Right lobe of liver (tissue), 6 donors: ENCODE measurements at regions not wholly inside any gene's neighbourhood (a gene's known extent, or its start where the extent isn't known, plus 50 kb on each side); places are given as distances from the start of the nearest gene placed in this dataset.

Experiments used
- ATAC-seq, 4 donors: fragments of 200-7000 bp; cut with Tn5 transposase; one replicate each; pipeline ENCODE4 v1.9.1; 2020; ENCODE audit warnings: mild to moderate bottlenecking in 4 of 4, moderate library complexity in 4 of 4
- DNase-seq, 3 donors: peaks; one replicate each; pipeline ENCODE4 v3.0.0-alpha.2; 2020
- H3K27ac ChIP-seq, 3 donors: fragments of 200-600 bp; one replicate each; pipeline ENCODE4 v1.8.0; 2022
- H3K27me3 ChIP-seq, 2 donors: fragments of 200-600 bp; one replicate each; pipeline ENCODE4 v1.8.0; 2022
- H3K36me3 ChIP-seq, 4 donors: fragments of 200-600 bp; sonication (generic) in 1 of 4; one replicate each; pipeline versions ENCODE4 v1.5.1 to v1.8.0; 2017 to 2022; ENCODE audit warnings: control low read depth in 1 of 4
- H3K4me1 ChIP-seq, 4 donors: fragments of 200-600 bp; sonication (generic) in 1 of 4; one replicate each; pipeline versions ENCODE4 v1.5.1 to v1.8.0; 2017 to 2022; ENCODE audit warnings: control low read depth in 1 of 4
- H3K4me3 ChIP-seq, 3 donors: fragments of 200-600 bp; one replicate each; pipeline ENCODE4 v1.8.0; 2022
- H3K9me3 ChIP-seq, 4 donors: fragments of 200-600 bp; sonication (generic) in 1 of 4; one replicate each; pipeline versions ENCODE4 v1.5.1 to v1.8.0; 2017 to 2022; ENCODE audit warnings: control low read depth in 1 of 4
- CTCF ChIP-seq, 4 donors: fragments of 200-600 bp in 3 of 4; fragments of 450-650 bp in 1 of 4; IDR thresholded peaks; one replicate each; pipeline versions ENCODE4 v1.5.1 to v1.8.0; 2016 to 2022; ENCODE audit warnings: antibody characterized with exemption in 4 of 4, mild to moderate bottlenecking in 2 of 4
- POLR2A ChIP-seq: fragments of 450-650 bp; IDR thresholded peaks from one replicate; pipeline ENCODE4 v1.6.1; 2017; ENCODE audit warnings: antibody characterized with exemption, mild to moderate bottlenecking
- WGBS: methylation state at CpG from one replicate; pipeline ENCODE4 v1.1.6; 2018; ENCODE audit warnings: low coverage, low lambda C conversion rate; ENCODE audit not compliant: insufficient coverage; ENCODE audit errors: missing lambda C conversion rate; 5-methylcytosine and 5-hydroxymethylcytosine counted together
- intact Hi-C, 2 donors: fragments of 100-400 bp; cut with DNase I; formaldehyde crosslinking; loops; one replicate each; pipeline versions ENCODE4 v1.11.2 to v1.14.1; 2022
- donor health status: DM: no; HTN: yes; CAD: no.
- donor health status: DM: no; HTN: no; CAD: no.
- donor health status: DM: no; HTN: no; CAD: no.
- donor health status: DM: no; HTN: yes; CAD: no.
- donor health status: DM: no; HTN: yes; CAD: no.

- peak in 3 of 4 donors; percentile 37 to 60 (median 49) for ATAC-seq
Measured at GRCh38 chr2:8178911-8179310, 502.9 kb upstream of the ID2 start.

GRCh38 chr2:8189316-8189715 is 492.5 kb upstream of the ID2 start:
- TF ChIP-seq CTCF (IDR thresholded peaks at IDR 0.05) (no peak), POLR2A (no peak)
- 69% methylated on average over 6 of the region's 6 CpGs for WGBS
- Histone ChIP-seq H3K9me3 (no peaks in the 10 kb centered on the region), H3K4me1 (peaks cover 0 to 7% (median 0%) of the 10 kb centered on the region in 4 donors), H3K27ac (no peak overlapping the region), H3K36me3 (no peaks in the 10 kb centered on the region), H3K27me3 (no peaks in the 10 kb centered on the region), H3K4me3 (no peak overlapping the region)
- intact Hi-C loops: no loop called here
- DNase-seq (no peak), ATAC-seq (no peak)

More at GRCh38 chr2:8178911-8179310, 502.9 kb upstream of the ID2 start:
- peak in 1 of 3 donors; percentile 41 for DNase-seq
- no peaks in the 10 kb centered on the region for H3K27me3 ChIP-seq
- H3K9me3 ChIP-seq: no peaks in the 10 kb centered on the region
- no peaks in the 10 kb centered on the region for H3K36me3 ChIP-seq
- intact Hi-C loops: no loop called here
- no peak overlapping the region for H3K27ac ChIP-seq
- no peak for TF ChIP-seq CTCF (IDR thresholded peaks at IDR 0.05)
- TF ChIP-seq POLR2A: no peak
- 59% methylated on average over 6 of the region's 7 CpGs for WGBS
- H3K4me3 ChIP-seq: no peak overlapping the region
- no peaks in the 10 kb centered on the region for H3K4me1 ChIP-seq

- Histone ChIP-seq H3K4me1 (peaks cover 0 to 7% (median 0%) of the 10 kb centered on the region in 4 donors), H3K9me3 (no peaks in the 10 kb centered on the region), H3K36me3 (no peaks in the 10 kb centered on the region), H3K4me3 (no peak overlapping the region), H3K27ac (no peak overlapping the region), H3K27me3 (no peaks in the 10 kb centered on the region)
- intact Hi-C loops: no loop called here
- ATAC-seq: no peak
- no peak for DNase-seq
- TF ChIP-seq CTCF (IDR thresholded peaks at IDR 0.05): no peak
- no peak for TF ChIP-seq POLR2A
- 62% methylated on average over 1 of the region's 1 CpG for WGBS
Measured at GRCh38 chr2:8190279-8190678, 491.6 kb upstream of the ID2 start.

GRCh38 chr2:8191427-8191826 is 490.4 kb upstream of the ID2 start:
- Histone ChIP-seq H3K27ac (no peak overlapping the region), H3K27me3 (no peaks in the 10 kb centered on the region), H3K4me3 (no peak overlapping the region), H3K9me3 (no peaks in the 10 kb centered on the region), H3K36me3 (no peaks in the 10 kb centered on the region), H3K4me1 (peaks cover 0 to 7% (median 0%) of the 10 kb centered on the region in 4 donors)
- ATAC-seq: no peak
- TF ChIP-seq POLR2A: no peak
- no peak for TF ChIP-seq CTCF (IDR thresholded peaks at IDR 0.05)
- intact Hi-C loops: no loop called here
- DNase-seq: no peak
- WGBS: 80% methylated on average over 4 of the region's 4 CpGs

- intact Hi-C loops: no loop called here
- Histone ChIP-seq H3K4me3 (no peak overlapping the region), H3K36me3 (no peaks in the 10 kb centered on the region), H3K9me3 (no peaks in the 10 kb centered on the region), H3K4me1 (peaks cover 0 to 7% (median 0%) of the 10 kb centered on the region in 4 donors), H3K27ac (no peak overlapping the region), H3K27me3 (no peaks in the 10 kb centered on the region)
- WGBS: 90% methylated on average over 2 of the region's 2 CpGs
- ATAC-seq (no peak), DNase-seq (no peak)
- TF ChIP-seq POLR2A: no peak
- no peak for TF ChIP-seq CTCF (IDR thresholded peaks at IDR 0.05)
Measured at GRCh38 chr2:8193146-8193545, 488.7 kb upstream of the ID2 start.
